Epithelial cell of esophagus (primary cell): ENCODE measurements at regions not wholly inside any gene's neighbourhood (a gene's known extent, or its start where the extent isn't known, plus 50 kb on each side); places are given as distances from the start of the nearest gene placed in this dataset.
"Not testable (repeated sequence)": the region's sequence is repeated elsewhere in the genome, so short reads cannot be mapped to it uniquely, and the experiment has no call there.

Source experiments
- DNase-seq: peaks from one replicate; pipeline ENCODE4 v3.0.0; 2010; ENCODE audit warnings: low read depth
- H3K4me3 ChIP-seq: 2 replicates; pipeline ENCODE4 v1.5.1; 2011; ENCODE audit warnings: mild to moderate bottlenecking, low read length, control low read depth
- CTCF ChIP-seq: IDR thresholded peaks from 2 replicates; pipeline ENCODE4 v1.5.1; 2011; ENCODE audit warnings: low read depth, mild to moderate bottlenecking, low read length, control low read depth, inconsistent platforms; ENCODE audit not compliant: insufficient read depth; ENCODE audit errors: missing control alignments

GRCh38 chr6:27814665-27815424 lies 97.4 kb downstream of the OR2B2 start:
- peak; percentile 97 for DNase-seq
- no peak for TF ChIP-seq CTCF
- H3K4me3 ChIP-seq = peak overlapping the region; percentile 62

GRCh38 chr6:27814415-27814664 lies 97.9 kb downstream of the OR2B2 start:
- not testable (repeated sequence) for DNase-seq
- peak overlapping the region; percentile 62 for H3K4me3 ChIP-seq

- H3K4me3 ChIP-seq = no peak overlapping the region
- TF ChIP-seq CTCF = no peak
- no peak for DNase-seq
These were observed 99.2 kb downstream of the OR2B2 start for GRCh38 chr6:27812805-27813492.

GRCh38 chr6:27812078-27812804 lies 100.0 kb downstream of the OR2B2 start:
- H3K4me3 ChIP-seq = no peak overlapping the region
- TF ChIP-seq CTCF = no peak
- no peak for DNase-seq

GRCh38 chr6:27811451-27811772 lies 100.8 kb downstream of the OR2B2 start:
- no peak overlapping the region for H3K4me3 ChIP-seq
- no peak for TF ChIP-seq CTCF
- no peak for DNase-seq

GRCh38 chr6:27810768-27811450 lies 101.3 kb downstream of the OR2B2 start:
- peak; percentile 9 for DNase-seq
- peak overlapping the region; percentile 80 for H3K4me3 ChIP-seq
- no peak for TF ChIP-seq CTCF

GRCh38 chr6:27809939-27810767 lies 102.0 kb downstream of the OR2B2 start:
- peak overlapping the region; percentile 80 for H3K4me3 ChIP-seq
- peak; percentile 23 for TF ChIP-seq CTCF
- peak; percentile 97 for DNase-seq
